ENCODE measurements at regions not wholly inside any gene's neighbourhood (a gene's known extent, or its start where the extent isn't known, plus 50 kb on each side); places are given as distances from the start of the nearest gene placed in this dataset.

GRCh38 chr18:25423267-25423666, 71.3 kb upstream of the ZNF521 start:
- CTCF ChIA-PET = no interaction called here
- no peak overlapping the region for H3K27ac ChIP-seq
- POLR2A ChIA-PET (ENCODE audit: low non-redundant PET) = no interaction called here
- DNase-seq (ENCODE audit: low spot score) = no peak
- no peak for TF ChIP-seq CTCF (conservative IDR thresholded peaks at IDR 0.05; ENCODE audit: low read depth)

DNA sequence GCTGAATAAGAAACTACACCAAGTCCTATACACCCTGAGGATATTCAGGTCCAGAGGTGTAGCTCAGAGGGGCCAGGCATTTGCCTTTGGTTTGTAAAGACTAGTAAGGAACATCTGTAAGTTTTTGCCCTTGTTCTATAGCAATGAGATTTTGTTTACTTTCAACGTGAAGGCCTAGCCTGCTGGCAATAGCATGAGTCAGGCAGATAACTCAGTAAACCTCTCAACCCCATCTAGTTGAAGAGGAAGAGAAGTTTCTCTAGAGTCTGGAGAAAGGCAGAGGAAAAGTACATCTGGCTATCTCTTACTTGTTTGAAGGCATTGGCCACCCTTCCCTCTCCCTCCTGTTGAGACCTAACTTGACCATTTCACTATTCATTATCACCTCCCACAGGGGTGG, 70.3 kb upstream of the ZNF521 start:
- CTCF ChIA-PET = no interaction called here
- DNase-seq (ENCODE audit: low spot score) = no peak
- H3K27ac ChIP-seq = no peak overlapping the region
- POLR2A ChIA-PET (ENCODE audit: low non-redundant PET) = no interaction called here
- TF ChIP-seq CTCF (conservative IDR thresholded peaks at IDR 0.05; ENCODE audit: low read depth) = no peak

- POLR2A ChIA-PET (ENCODE audit: low non-redundant PET) = no interaction called here
- H3K27ac ChIP-seq = no peak overlapping the region
- CTCF ChIA-PET = no interaction called here
- no peak for DNase-seq (ENCODE audit: low spot score)
- no peak for TF ChIP-seq CTCF (conservative IDR thresholded peaks at IDR 0.05; ENCODE audit: low read depth)
Observed at GRCh38 chr18:25420077-25420825, 68.3 kb upstream of the ZNF521 start.

DNA sequence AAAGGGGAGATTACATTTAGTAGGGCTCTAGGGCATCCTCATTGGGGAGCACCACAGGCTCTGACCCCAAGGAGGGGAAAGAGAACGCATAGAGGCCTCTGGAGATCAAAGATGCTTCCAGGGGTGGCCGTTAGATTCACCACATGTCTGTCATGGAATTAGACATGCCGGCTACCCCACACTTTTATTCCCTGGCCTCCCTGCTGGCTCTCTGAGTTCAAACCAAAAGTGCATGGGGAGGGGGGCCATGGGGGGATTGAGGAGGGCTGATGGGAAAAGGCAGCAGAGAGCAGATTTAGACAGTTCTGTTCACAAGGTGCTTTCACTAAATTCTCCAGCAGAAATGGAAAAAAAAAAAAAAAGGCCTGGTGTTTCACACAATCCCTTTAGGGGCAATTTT, 64.4 kb upstream of the ZNF521 start:
- POLR2A ChIA-PET (ENCODE audit: low non-redundant PET) = no interaction called here
- CTCF ChIA-PET = interaction anchor here (0.6 kb wide), 1 partner anchor 20 kb away, joined by 3 read pairs; no protein-coding TSS in a partner anchor
- no peak for DNase-seq (ENCODE audit: low spot score)
- no peak overlapping the region for H3K27ac ChIP-seq
- no peak for TF ChIP-seq CTCF (conservative IDR thresholded peaks at IDR 0.05; ENCODE audit: low read depth)

DNA sequence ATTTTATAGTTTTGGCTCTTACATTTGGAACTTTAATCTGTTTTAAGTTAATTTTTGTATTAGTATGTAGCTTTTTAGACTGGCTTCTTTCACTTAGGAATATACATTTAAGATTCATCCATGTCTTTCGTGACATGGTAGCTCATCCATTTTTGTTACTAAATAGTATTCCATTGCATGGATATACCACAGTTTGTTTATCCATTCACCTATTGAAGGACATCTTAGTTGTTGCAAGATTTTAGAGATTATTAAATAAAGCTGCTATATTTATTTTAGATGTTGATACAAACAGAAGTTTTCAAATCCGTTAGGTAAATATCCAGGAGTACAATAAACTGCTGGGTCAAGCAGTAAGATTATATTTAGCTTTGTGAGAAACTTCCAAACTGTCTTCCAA, 58.0 kb upstream of the ZNF521 start:
- POLR2A ChIA-PET (ENCODE audit: low non-redundant PET) = no interaction called here
- CTCF ChIA-PET = no interaction called here
- DNase-seq (ENCODE audit: low spot score) = no peak
- no peak for TF ChIP-seq CTCF (conservative IDR thresholded peaks at IDR 0.05; ENCODE audit: low read depth)
- H3K27ac ChIP-seq = no peak overlapping the region

GRCh38 chr18:25408293-25408692, 56.3 kb upstream of the ZNF521 start:
- ChIA-PET POLR2A (ENCODE audit: low non-redundant PET) (no interaction called here), CTCF (no interaction called here)
- no peak for DNase-seq (ENCODE audit: low spot score)
- TF ChIP-seq CTCF (conservative IDR thresholded peaks at IDR 0.05; ENCODE audit: low read depth) = no peak
- H3K27ac ChIP-seq = no peak overlapping the region

All from RWPE1 (cell line).